Liver (tissue), 7 donors: ENCODE measurements at regions not wholly inside any gene's neighbourhood (a gene's known extent, or its start where the extent isn't known, plus 50 kb on each side); places are given as distances from the start of the nearest gene placed in this dataset.

Source experiments
- DNase-seq: peaks from one replicate; pipeline ENCODE4 v3.0.0-alpha.2; 2017; ENCODE audit warnings: low spot score
- H3K27ac ChIP-seq, 2 donors: one replicate each; pipeline ENCODE4 v1.7.0; 2013; ENCODE audit warnings: inconsistent platforms in 2 of 2, low read length in 2 of 2, control low read depth in 1 of 2, low read depth in 1 of 2, mild to moderate bottlenecking in 1 of 2
- H3K27me3 ChIP-seq, 4 donors: one replicate each; pipeline versions ENCODE4 v1.6.1 to v1.7.0; 2013; ENCODE audit warnings: low read length in 3 of 4, inconsistent platforms in 1 of 4, mild to moderate bottlenecking in 1 of 4, moderate library complexity in 1 of 4; ENCODE audit not compliant: control insufficient read depth in 4 of 4, insufficient read depth in 4 of 4
- H3K36me3 ChIP-seq, 4 donors: one replicate each; pipeline versions ENCODE4 v1.6.1 to v1.7.0; 2013; ENCODE audit warnings: low read length in 3 of 4, mild to moderate bottlenecking in 3 of 4, low read depth in 1 of 4, moderate library complexity in 1 of 4; ENCODE audit not compliant: control insufficient read depth in 4 of 4, insufficient read depth in 3 of 4
- H3K4me1 ChIP-seq, 4 donors: one replicate each; pipeline versions ENCODE4 v1.6.1 to v1.7.0; 2013; ENCODE audit warnings: low read length in 3 of 4, mild to moderate bottlenecking in 3 of 4, moderate library complexity in 1 of 4; ENCODE audit not compliant: control insufficient read depth in 4 of 4, insufficient read depth in 4 of 4
- H3K4me3 ChIP-seq, 3 donors: one replicate each; pipeline versions ENCODE4 v1.6.1 to v1.7.0; 2013; ENCODE audit warnings: low read length in 3 of 3, control low read depth in 1 of 3, low read depth in 1 of 3, mild to moderate bottlenecking in 1 of 3
- H3K9ac ChIP-seq, 2 donors: one replicate each; pipeline ENCODE4 v1.7.0; 2013; ENCODE audit warnings: low read length in 2 of 2, mild to moderate bottlenecking in 2 of 2, moderate library complexity in 2 of 2, control low read depth in 1 of 2, low read depth in 1 of 2
- H3K9me3 ChIP-seq, 4 donors: one replicate each; pipeline versions ENCODE4 v1.6.1 to v1.7.0; 2013; ENCODE audit warnings: low read length in 3 of 4; ENCODE audit not compliant: control insufficient read depth in 4 of 4
- EGR1 ChIP-seq, 2 donors: IDR thresholded peaks; 2 replicates each; pipeline ENCODE4 v1.6.1; 2016 to 2018; ENCODE audit warnings: antibody characterized with exemption in 2 of 2, low read depth in 2 of 2
- FOXA1 ChIP-seq: IDR thresholded peaks from 2 replicates; pipeline ENCODE4 v1.6.1; 2016; ENCODE audit warnings: antibody characterized with exemption
- FOXA2 ChIP-seq: IDR thresholded peaks from 2 replicates; pipeline ENCODE4 v1.6.1; 2016; ENCODE audit warnings: antibody characterized with exemption
- HNF4A ChIP-seq, 2 donors: conservative IDR thresholded peaks; 2 replicates each; pipeline ENCODE4 v1.6.1; 2016; ENCODE audit warnings: antibody characterized with exemption in 2 of 2, mild to moderate bottlenecking in 2 of 2
- HNF4G ChIP-seq: IDR thresholded peaks from 2 replicates; pipeline ENCODE4 v1.6.1; 2016; ENCODE audit warnings: antibody characterized with exemption
- JUND ChIP-seq, 2 donors: IDR thresholded peaks; 2 replicates each; pipeline ENCODE4 v1.6.1; 2016; ENCODE audit warnings: antibody characterized with exemption in 2 of 2
- NR2F2 ChIP-seq: IDR thresholded peaks from 2 replicates; pipeline ENCODE4 v1.6.1; 2016; ENCODE audit warnings: antibody characterized with exemption
- SP1 ChIP-seq: IDR thresholded peaks from 2 replicates; pipeline ENCODE4 v1.6.1; 2018; ENCODE audit warnings: antibody characterized with exemption, mild to moderate bottlenecking
- TAF1 ChIP-seq: conservative IDR thresholded peaks from 2 replicates; pipeline ENCODE4 v1.6.1; 2016; ENCODE audit warnings: antibody characterized with exemption, mild to moderate bottlenecking
- YY1 ChIP-seq: IDR thresholded peaks from 2 replicates; pipeline ENCODE4 v1.6.1; 2016; ENCODE audit warnings: antibody characterized with exemption, mild to moderate bottlenecking
- ZBTB33 ChIP-seq: IDR thresholded peaks from 2 replicates; pipeline ENCODE4 v1.6.1; 2016; ENCODE audit warnings: antibody characterized with exemption
- WGBS: extraction: QIAGEN DNeasy Blood & Tissue Kit; methylation state at CpG from one replicate; pipeline ENCODE4 v1.1.7; 2013; 5-methylcytosine and 5-hydroxymethylcytosine counted together
- TF ChIP-seq, protein P1 (sequence below): IDR thresholded peaks from 2 replicates; pipeline ENCODE4 v1.6.1; 2016; ENCODE audit warnings: antibody characterized with exemption, mild to moderate bottlenecking
- donor health status: healthy.
- donor health status: healthy.
- donor health status: healthy.
- donor health status: healthy.

GRCh38 chr9:6160579-6160978 is 55.0 kb upstream of the IL33 start:
- H3K9me3 ChIP-seq: peaks cover 0 to 9% (median 3%) of the 10 kb centered on the region in 4 donors
- no peak for DNase-seq
- no peaks in the 10 kb centered on the region for H3K4me1 ChIP-seq
- no peak for TF ChIP-seq HNF4G
- no peak for TF ChIP-seq JUND (IDR thresholded peaks at IDR 0.05)
- TF ChIP-seq, protein P1, sequence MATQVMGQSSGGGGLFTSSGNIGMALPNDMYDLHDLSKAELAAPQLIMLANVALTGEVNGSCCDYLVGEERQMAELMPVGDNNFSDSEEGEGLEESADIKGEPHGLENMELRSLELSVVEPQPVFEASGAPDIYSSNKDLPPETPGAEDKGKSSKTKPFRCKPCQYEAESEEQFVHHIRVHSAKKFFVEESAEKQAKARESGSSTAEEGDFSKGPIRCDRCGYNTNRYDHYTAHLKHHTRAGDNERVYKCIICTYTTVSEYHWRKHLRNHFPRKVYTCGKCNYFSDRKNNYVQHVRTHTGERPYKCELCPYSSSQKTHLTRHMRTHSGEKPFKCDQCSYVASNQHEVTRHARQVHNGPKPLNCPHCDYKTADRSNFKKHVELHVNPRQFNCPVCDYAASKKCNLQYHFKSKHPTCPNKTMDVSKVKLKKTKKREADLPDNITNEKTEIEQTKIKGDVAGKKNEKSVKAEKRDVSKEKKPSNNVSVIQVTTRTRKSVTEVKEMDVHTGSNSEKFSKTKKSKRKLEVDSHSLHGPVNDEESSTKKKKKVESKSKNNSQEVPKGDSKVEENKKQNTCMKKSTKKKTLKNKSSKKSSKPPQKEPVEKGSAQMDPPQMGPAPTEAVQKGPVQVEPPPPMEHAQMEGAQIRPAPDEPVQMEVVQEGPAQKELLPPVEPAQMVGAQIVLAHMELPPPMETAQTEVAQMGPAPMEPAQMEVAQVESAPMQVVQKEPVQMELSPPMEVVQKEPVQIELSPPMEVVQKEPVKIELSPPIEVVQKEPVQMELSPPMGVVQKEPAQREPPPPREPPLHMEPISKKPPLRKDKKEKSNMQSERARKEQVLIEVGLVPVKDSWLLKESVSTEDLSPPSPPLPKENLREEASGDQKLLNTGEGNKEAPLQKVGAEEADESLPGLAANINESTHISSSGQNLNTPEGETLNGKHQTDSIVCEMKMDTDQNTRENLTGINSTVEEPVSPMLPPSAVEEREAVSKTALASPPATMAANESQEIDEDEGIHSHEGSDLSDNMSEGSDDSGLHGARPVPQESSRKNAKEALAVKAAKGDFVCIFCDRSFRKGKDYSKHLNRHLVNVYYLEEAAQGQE: no peak
- TF ChIP-seq FOXA1: no peak
- no peak for TF ChIP-seq EGR1 (IDR thresholded peaks at IDR 0.05; ENCODE audit: low read depth in 2 of 2)
- no peak for TF ChIP-seq TAF1
- H3K27me3 ChIP-seq: no peaks in the 10 kb centered on the region
- H3K4me3 ChIP-seq: no peak overlapping the region
- no peaks in the 10 kb centered on the region for H3K36me3 ChIP-seq
- H3K27ac ChIP-seq: no peak overlapping the region
- H3K9ac ChIP-seq: no peak overlapping the region

DNA sequence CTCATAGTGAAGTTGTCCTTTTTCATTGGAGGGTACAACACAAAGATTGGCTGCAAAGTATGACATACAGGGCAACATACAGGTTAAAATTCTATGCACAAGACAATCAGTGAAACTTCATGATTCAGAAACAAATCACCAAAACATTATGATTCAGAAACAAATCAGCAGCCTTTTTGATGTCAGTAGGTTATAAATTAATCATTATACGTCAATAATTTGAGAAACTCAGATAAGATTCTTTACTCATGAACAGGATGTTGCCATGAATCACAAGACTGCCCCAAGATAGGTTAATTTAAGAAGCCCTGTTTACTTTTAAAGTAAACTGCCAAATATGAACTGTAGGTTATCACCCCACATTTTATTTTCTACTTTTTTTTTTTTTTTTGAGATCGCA is 62.2 kb upstream of the IL33 start:
- no peaks in the 10 kb centered on the region for H3K36me3 ChIP-seq
- no peaks in the 10 kb centered on the region for H3K4me1 ChIP-seq
- H3K27ac ChIP-seq: no peak overlapping the region
- no peak overlapping the region for H3K9ac ChIP-seq
- no peak for DNase-seq
- TF ChIP-seq EGR1 (IDR thresholded peaks at IDR 0.05; ENCODE audit: low read depth in 2 of 2) (no peak), FOXA2 (no peak), FOXA1 (no peak), ZBTB33 (no peak), SP1 (no peak), NR2F2 (no peak), YY1 (no peak), HNF4A (conservative IDR thresholded peaks at IDR 0.05) (no peak)
- TF ChIP-seq, protein P1: no peak
- peaks cover 0 to 3% (median under 1%) of the 10 kb centered on the region in 4 donors for H3K9me3 ChIP-seq
- H3K4me3 ChIP-seq: no peak overlapping the region
- H3K27me3 ChIP-seq: no peaks in the 10 kb centered on the region
- WGBS: 56% methylated on average over 2 of the region's 2 CpGs
